ENCODE measurements at regions not wholly inside any gene's neighbourhood (a gene's known extent, or its start where the extent isn't known, plus 50 kb on each side); places are given as distances from the start of the nearest gene placed in this dataset.
A peak's percentile ranks its signal among the peaks of the same experiment; 100 is the strongest.

- no peak for DNase-seq
Observed at GRCh38 chr1:36743286-36744005, 260.7 kb upstream of the CSF3R start.

GRCh38 chr1:36741066-36741465 is 258.4 kb upstream of the CSF3R start:
- DNase-seq: no peak

GRCh38 chr1:36740446-36740845 is 257.7 kb upstream of the CSF3R start:
- no peak for DNase-seq

DNA sequence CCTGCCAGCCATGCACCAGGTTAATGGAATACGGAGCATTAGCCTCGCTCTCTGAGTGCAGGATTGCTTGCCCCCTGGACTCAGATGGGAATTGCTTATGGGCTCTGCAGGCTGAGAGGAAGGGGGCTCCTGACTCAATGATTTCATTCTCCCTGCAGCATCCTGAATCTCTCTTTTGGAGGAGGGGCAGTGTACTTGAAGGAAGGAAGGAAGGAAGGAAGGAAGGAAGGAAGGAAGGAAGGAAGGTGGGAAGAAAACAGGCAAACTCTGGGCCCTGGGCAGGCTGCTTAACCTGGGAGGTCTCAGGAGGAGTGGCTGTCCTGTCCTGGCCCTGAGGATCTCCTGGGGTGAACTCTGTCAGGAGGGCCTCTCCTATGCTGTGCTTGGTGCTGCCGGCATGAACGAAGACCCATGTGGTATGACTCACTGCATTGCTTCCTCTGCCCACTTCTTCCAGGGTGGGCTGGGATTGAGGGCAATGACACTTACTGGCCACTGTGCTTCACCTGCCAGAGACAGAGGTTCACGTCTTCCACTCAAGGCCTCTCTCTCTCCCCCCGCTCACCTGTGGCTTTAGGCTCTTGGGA is 257.1 kb upstream of the CSF3R start:
- DNase-seq: no peak

GRCh38 chr1:36738245-36738644 is 255.5 kb upstream of the CSF3R start:
- no peak for DNase-seq

DNA sequence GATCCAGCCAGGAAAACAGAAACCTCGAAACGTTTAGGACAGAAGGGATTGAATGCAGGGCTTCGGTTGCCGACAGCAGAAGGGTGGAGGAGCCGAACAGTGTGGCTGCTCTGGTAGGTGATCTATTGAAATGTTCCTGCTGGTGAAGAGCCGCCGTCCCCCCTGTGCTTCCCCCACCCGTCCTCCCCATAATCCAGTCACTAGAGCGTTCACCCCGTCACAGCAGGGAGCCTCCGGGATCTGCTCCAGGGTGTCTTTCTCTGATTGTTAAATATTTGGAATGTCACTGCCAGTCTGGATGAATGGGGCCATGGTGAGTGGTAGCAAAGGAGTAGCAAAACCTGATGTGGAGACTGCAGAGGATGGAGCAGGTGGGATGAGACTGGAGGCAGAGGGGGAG is 255.1 kb upstream of the CSF3R start:
- DNase-seq: no peak

DNA sequence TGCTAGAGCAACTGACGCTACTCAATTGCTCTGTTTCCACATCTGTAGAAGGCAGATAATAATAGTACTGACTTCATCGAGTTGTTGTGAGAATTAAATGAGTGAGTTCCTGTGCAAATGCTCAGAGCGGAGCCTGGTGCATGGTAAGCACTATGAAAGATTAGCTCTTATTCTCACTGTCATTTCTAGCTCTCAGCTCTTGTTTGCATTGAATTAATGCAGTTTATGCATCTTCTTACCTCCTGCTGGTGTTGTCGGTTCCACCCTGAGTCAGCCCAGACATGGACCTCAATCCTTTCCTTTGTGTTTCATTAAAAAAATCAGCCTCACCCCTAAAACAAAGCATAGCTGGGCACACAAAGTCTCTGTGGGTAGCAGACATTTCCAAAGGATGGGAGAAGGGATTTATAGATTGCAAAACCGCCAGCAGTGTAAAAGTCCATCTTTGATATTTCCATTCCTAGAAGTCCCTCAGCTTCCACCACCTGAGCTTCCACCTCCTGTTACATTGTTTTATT is 254.4 kb upstream of the CSF3R start:
- no peak for DNase-seq

GRCh38 chr1:36735939-36736730 is 253.4 kb upstream of the CSF3R start:
- peak; percentile 32 for DNase-seq

DNA sequence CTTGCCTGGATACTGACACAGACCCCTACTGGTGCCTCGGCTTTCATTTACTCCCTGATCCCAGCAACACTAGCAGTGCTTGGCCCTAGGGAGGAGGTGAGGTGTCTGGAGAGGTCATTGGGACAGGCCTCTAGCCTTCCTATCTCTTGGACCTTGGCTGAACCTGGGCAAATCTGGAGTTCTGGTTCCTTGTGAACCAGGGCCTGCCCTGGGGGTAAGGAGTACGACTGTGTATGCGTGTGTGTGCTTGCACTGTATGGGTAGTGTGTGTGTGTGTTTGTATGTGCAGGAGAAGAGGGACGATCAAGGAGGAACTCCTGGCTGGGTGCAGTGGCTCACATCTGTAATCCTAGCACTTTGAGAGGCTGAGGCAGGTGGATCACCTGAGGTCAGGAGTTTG is 252.7 kb upstream of the CSF3R start:
- no peak for DNase-seq

GRCh38 chr1:36734356-36734755 is 251.6 kb upstream of the CSF3R start:
- no peak for DNase-seq

GRCh38 chr1:36733748-36734147 is 251.0 kb upstream of the CSF3R start:
- no peak for DNase-seq

- DNase-seq: no peak
Observed at GRCh38 chr1:36732015-36732356, 249.3 kb upstream of the CSF3R start.

DNA sequence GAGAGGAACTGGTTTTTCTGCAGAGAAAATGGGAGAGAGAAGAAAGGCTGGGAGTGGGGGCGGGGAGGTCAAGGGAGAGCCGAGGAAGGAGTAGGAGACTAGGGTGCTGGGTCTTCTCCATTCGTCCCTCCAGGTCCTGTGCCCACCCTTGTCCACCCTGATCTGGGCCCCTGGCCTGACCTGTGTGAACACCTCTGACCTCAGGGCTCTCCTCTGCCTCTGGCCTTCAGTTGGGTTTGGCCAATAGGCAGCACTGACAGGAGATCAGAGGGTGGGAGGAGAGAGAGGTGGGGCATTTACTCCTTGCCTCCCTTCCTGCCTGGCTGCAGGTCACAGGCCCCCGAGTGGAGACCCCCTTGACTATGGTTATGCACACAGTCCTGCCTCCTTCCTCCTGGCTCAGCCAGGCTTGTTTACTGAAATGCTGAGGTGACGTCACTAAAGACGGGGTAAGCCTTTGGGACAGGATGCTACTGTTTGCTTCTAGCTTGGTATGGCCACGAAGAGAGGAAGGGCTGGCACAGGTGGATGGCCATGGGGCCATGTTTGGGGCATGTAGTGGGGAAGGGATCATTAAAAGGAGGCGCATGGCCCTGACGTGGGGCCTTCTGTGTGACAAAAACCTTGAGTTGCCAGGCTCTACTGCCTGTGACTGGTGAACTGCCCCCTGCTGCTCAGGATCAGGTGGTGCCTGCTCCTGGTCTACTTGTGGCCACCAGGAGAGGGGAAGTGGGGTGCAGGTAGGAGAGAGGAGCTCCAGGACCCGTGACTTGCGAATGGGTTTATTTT is 248.7 kb upstream of the CSF3R start:
- no peak for DNase-seq

DNA sequence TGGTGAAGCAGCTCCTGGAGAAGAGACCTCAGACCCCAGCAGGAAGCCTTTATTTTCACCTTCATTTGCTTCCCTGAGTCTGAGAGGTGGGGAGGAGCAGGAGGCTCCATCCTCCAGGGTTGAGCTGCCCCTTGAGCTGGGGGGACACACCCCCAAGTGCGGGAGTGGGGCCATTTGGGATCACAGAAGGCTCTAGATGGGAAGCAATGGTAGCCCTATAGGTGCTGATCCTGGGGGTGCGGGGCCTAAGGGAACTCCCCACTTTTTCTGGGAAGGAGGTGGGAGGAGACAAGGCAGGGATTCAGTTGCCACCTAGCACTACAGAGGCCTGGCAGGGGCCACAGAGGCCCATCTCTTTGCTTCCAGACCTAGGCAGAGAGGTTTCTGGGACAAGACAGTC is 247.9 kb upstream of the CSF3R start:
- no peak for DNase-seq

- no peak for DNase-seq
Observed at GRCh38 chr1:36729716-36730510, 247.2 kb upstream of the CSF3R start.

DNA sequence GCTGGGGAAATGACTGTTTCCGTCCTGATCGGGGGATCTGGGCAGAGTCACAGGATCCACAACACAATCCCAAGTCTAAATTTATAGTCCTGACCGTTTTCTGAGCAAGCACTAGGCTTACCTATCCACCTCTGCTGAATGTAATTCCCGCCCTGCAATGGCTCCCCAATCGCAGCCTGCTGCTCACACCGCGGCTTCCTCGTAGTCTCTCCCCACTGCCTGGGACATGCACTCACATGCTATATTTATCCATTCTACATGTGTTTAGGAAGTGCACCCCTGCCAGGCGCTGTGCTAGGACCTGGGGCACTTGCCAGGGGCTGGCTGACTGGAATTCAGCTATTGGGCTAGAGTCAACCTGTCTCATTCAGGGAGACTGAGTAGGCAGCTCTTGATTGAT is 246.6 kb upstream of the CSF3R start:
- DNase-seq: no peak

GRCh38 chr1:36728846-36729245 is 246.1 kb upstream of the CSF3R start:
- DNase-seq: no peak

DNA sequence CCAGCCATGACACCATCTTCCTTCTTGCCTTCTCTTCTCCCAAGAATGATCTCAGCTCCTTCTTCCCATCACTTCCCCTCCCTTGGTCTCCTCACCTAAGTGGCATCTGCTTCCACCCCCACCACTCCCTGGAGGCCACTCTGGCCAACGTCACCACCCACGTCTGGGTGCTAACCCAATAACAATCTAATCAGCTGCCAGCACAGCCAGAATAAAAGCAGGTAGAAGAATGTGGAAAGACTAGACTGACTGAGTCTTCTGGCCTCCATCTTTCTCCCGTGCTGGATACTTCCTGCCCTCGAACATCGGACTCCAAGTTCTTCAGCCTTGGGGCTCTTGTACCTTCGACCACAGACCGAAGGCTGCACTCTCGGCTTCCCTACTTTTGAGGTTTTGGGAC is 245.3 kb upstream of the CSF3R start:
- DNase-seq: no peak

GRCh38 chr1:36725151-36725550 is 242.4 kb upstream of the CSF3R start:
- DNase-seq: no peak

DNA sequence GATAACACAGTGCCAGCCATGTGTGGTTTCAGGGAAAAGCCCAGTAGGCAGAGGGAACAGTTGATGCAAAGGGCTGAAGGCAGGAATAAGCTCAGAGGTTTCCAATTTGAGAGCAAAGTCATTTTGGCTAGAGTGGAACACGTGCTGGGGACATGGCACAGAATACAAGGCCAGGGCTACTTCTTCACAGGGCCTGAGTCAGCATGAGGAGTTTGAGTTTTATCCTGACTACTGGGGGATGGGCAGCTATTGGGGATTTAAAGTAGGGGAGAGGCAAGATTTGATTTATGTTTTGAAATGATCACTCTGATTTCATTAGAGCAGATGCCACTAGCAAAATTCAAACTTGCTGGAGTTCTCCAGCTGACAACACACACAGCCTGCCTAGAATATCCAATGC is 241.1 kb upstream of the CSF3R start:
- no peak for DNase-seq

DNA sequence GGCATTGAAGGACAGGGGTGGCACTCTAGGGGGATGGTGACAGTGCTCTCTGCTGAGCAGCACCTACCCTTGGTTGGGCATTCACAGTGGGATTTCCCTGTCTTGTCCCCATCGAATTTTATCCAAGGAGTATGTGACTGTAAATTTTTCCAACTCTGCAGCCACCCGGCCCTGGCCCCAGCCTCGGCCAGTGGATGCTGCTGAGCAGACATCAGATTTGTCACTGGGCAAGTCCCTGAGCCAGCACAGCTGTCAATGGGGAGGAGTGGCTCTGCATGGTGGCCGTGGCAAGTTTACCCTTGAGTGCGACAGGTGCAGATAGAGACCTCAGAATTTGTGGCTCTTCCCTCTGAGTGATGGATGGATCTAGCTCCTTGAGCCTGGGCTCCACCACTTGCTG is 240.2 kb upstream of the CSF3R start:
- no peak for DNase-seq

DNA sequence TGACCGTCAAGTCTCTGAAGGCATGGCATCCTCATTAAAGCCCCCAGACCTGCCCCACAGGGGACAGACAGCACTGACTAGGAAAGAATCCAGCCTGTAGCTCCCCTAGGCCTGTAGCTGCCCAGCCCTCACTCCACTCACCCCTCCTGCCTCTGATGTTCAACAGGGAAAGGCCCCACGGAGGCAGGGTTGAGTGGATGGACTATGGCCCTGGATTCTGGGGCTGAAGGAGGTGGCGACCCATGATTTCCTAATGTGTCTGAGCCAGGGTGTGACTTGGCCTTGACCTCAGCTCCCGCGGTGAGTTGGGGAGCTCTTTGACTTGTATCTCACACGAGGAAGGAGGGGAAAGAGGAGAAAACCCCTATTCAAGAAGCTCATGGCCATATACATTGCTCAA is 238.5 kb upstream of the CSF3R start:
- no peak for DNase-seq

All from OCI-M1 (cell line).